GM13977 (cell line): ENCODE measurements at regions not wholly inside any gene's neighbourhood (a gene's known extent, or its start where the extent isn't known, plus 50 kb on each side); places are given as distances from the start of the nearest gene placed in this dataset.

ENCODE experiments used
- DNase-seq: peaks from one replicate; pipeline ENCODE4 v3.0.0; 2012; ENCODE audit warnings: low spot score
- CTCF ChIP-seq: IDR thresholded peaks from 2 replicates; pipeline ENCODE4 v1.5.1; 2012; ENCODE audit warnings: mild to moderate bottlenecking, control low read depth; ENCODE audit not compliant: insufficient read depth; ENCODE audit errors: extremely low read depth, missing control alignments
- in situ Hi-C: fragments of 300-500 bp; cut with MboI; formaldehyde crosslinking; loops from one replicate; pipeline ENCODE4 v1.12.0; 2022; ENCODE audit warnings: low sequenced_read_pairs, low pct_unique_long_range_greater_than_20kb, mixed read lengths, inconsistent platforms; ENCODE audit not compliant: unreplicated experiment

GRCh38 chr6:10014557-10014956, 400.3 kb downstream of the TFAP2A start:
- TF ChIP-seq CTCF: no peak
- DNase-seq: no peak
- in situ Hi-C loops: no loop called here

GRCh38 chr6:10000551-10000950, 414.3 kb downstream of the TFAP2A start:
- no peak for TF ChIP-seq CTCF
- DNase-seq: no peak

GRCh38 chr6:9999796-10000195, 415.1 kb downstream of the TFAP2A start:
- no peak for DNase-seq
- no peak for TF ChIP-seq CTCF
- in situ Hi-C loops: no loop called here

More at GRCh38 chr6:10000551-10000950, 414.3 kb downstream of the TFAP2A start:
- in situ Hi-C loops: no loop called here

GRCh38 chr6:9986273-9986672, 428.6 kb downstream of the TFAP2A start:
- in situ Hi-C loops: no loop called here
- TF ChIP-seq CTCF: no peak
- DNase-seq: no peak

GRCh38 chr6:9985481-9985880, 429.4 kb downstream of the TFAP2A start:
- in situ Hi-C loops: no loop called here
- DNase-seq: no peak
- TF ChIP-seq CTCF: no peak

- in situ Hi-C loops: no loop called here
- no peak for TF ChIP-seq CTCF
Measured at GRCh38 chr6:9984607-9985006, 430.3 kb downstream of the TFAP2A start.

GRCh38 chr6:9983168-9983567, 431.7 kb downstream of the TFAP2A start:
- no peak for DNase-seq
- TF ChIP-seq CTCF: no peak
- in situ Hi-C loops: no loop called here

More at GRCh38 chr6:9984607-9985006, 430.3 kb downstream of the TFAP2A start:
- no peak for DNase-seq
